IMR-90 (cell line): ENCODE measurements at regions not wholly inside any gene's neighbourhood (a gene's known extent, or its start where the extent isn't known, plus 50 kb on each side); places are given as distances from the start of the nearest gene placed in this dataset.

Experiments used
- ATAC-seq: fragments of 200-7000 bp; cut with Tn5 transposase; 2 replicates; pipeline ENCODE4 v1.9.1; 2020; ENCODE audit warnings: low read depth, mild to moderate bottlenecking, moderate library complexity
- BruUV-seq: library from RNA; stranded (reverse); fragments of 400-500 nt; replicated peaks from 2 replicates; lab custom pipeline; 2021; lab: Mats Ljungman, UMichigan
- CTCF ChIA-PET: fragments of 300-600 bp; formaldehyde crosslinking; extraction: SDS; loops from one replicate; lab custom pipeline; 2021; ENCODE audit warnings: antibody characterized with exemption; lab: Yijun Ruan, JAX
- POLR2A ChIA-PET: fragments of 300-600 bp; sonication (Branson Sonifier 250); formaldehyde crosslinking; loops from one replicate; lab custom pipeline; 2022; ENCODE audit warnings: antibody characterized with exemption; ENCODE audit not compliant: unreplicated experiment; lab: Charles Lee
- DNase-seq: peaks from one replicate; pipeline ENCODE4 v3.0.0; 2013
- H2AFZ ChIP-seq: replicated peaks from 2 replicates; pipeline ENCODE3; 2013; ENCODE audit warnings: low read length, mild to moderate bottlenecking; ENCODE audit not compliant: poor library complexity
- H2AK5ac ChIP-seq: 2 replicates; pipeline ENCODE4 v1.6.1; 2013; ENCODE audit warnings: low read depth, low read length, inconsistent platforms
- H2AK9ac ChIP-seq: replicated peaks from 2 replicates; pipeline ENCODE3; 2013; ENCODE audit warnings: mild to moderate bottlenecking, low read depth, low read length, moderate library complexity; ENCODE audit not compliant: poor library complexity
- H2BK120ac ChIP-seq: 2 replicates; pipeline ENCODE4 v1.6.1; 2013; ENCODE audit warnings: low read depth, low read length, inconsistent platforms
- H2BK15ac ChIP-seq: 3 replicates; pipeline ENCODE4 v1.6.1; 2013; ENCODE audit warnings: low read depth, low read length, inconsistent platforms
- H2BK20ac ChIP-seq: 2 replicates; pipeline ENCODE4 v1.6.1; 2013; ENCODE audit warnings: low read depth, mild to moderate bottlenecking, inconsistent platforms, low read length, moderate library complexity
- H2BK5ac ChIP-seq: 2 replicates; pipeline ENCODE4 v1.6.1; 2013; ENCODE audit warnings: mild to moderate bottlenecking, low read depth, low read length, inconsistent platforms; ENCODE audit not compliant: poor library complexity, severe bottlenecking
- H3K14ac ChIP-seq: replicated peaks from 2 replicates; pipeline ENCODE4 v1.6.1; 2013; ENCODE audit warnings: low read depth, low read length, inconsistent platforms
- H3K18ac ChIP-seq: 2 replicates; pipeline ENCODE4 v1.6.1; 2013; ENCODE audit warnings: low read depth, low read length, control low read depth
- H3K23ac ChIP-seq: 2 replicates; pipeline ENCODE4 v1.6.1; 2013; ENCODE audit warnings: low read depth, low read length, inconsistent platforms
- H3K27ac ChIP-seq: 2 replicates; pipeline ENCODE4 v1.5.1; 2013; ENCODE audit warnings: mild to moderate bottlenecking, control low read depth, low read length; ENCODE audit not compliant: insufficient read depth
- H3K27me3 ChIP-seq: 2 replicates; pipeline ENCODE4 v1.6.1; 2013; ENCODE audit warnings: low read length; ENCODE audit not compliant: control insufficient read depth, insufficient read depth
- H3K36me3 ChIP-seq: 2 replicates; pipeline ENCODE4 v1.6.1; 2013; ENCODE audit warnings: low read length, mixed read lengths; ENCODE audit not compliant: control insufficient read depth, insufficient read depth
- H3K4ac ChIP-seq: 2 replicates; pipeline ENCODE4 v1.6.1; 2013; ENCODE audit warnings: low read depth, low read length, inconsistent platforms
- H3K4me1 ChIP-seq: 2 replicates; pipeline ENCODE4 v1.6.1; 2013; ENCODE audit warnings: low read length, mixed read lengths; ENCODE audit not compliant: control insufficient read depth, insufficient read depth
- H3K4me2 ChIP-seq: 2 replicates; pipeline ENCODE4 v1.6.1; 2013; ENCODE audit warnings: low read depth, mild to moderate bottlenecking, control low read depth, low read length, moderate library complexity
- H3K4me3 ChIP-seq: 2 replicates; pipeline ENCODE4 v1.5.1; 2013; ENCODE audit warnings: low read depth, mild to moderate bottlenecking, control low read depth, low read length, moderate library complexity; ENCODE audit not compliant: insufficient read depth
- H3K56ac ChIP-seq: 2 replicates; pipeline ENCODE4 v1.6.1; 2013; ENCODE audit warnings: low read length, inconsistent platforms; ENCODE audit not compliant: insufficient read depth; ENCODE audit errors: extremely low read depth
- H3K79me1 ChIP-seq, 2 experiments: 2 replicates each; pipeline ENCODE4 v1.6.1; 2013; ENCODE audit warnings: low read length in 2 of 2, inconsistent platforms in 1 of 2, low read depth in 1 of 2
- H3K9ac ChIP-seq: 2 replicates; pipeline ENCODE4 v1.6.1; 2013; ENCODE audit warnings: low read depth, low read length, control low read depth
- H3K9me1 ChIP-seq: 2 replicates; pipeline ENCODE4 v1.6.1; 2013; ENCODE audit warnings: low read length, inconsistent platforms; ENCODE audit not compliant: insufficient read depth
- H3K9me3 ChIP-seq: 2 replicates; pipeline ENCODE4 v1.6.1; 2013; ENCODE audit warnings: low read length; ENCODE audit not compliant: control insufficient read depth, insufficient read depth
- H4K20me1 ChIP-seq: 2 replicates; pipeline ENCODE4 v1.6.1; 2013; ENCODE audit warnings: low read length, inconsistent platforms; ENCODE audit not compliant: insufficient read depth
- H4K5ac ChIP-seq: 2 replicates; pipeline ENCODE4 v1.6.1; 2013; ENCODE audit warnings: mild to moderate bottlenecking, low read depth, low read length, control low read depth
- H4K8ac ChIP-seq, 2 experiments: 2 replicates each; pipeline ENCODE4 v1.6.1; 2013; ENCODE audit warnings: low read depth in 2 of 2, low read length in 2 of 2, control low read depth in 1 of 2, inconsistent platforms in 1 of 2
- H4K91ac ChIP-seq: 2 replicates; pipeline ENCODE4 v1.6.1; 2013; ENCODE audit warnings: low read depth, low read length, inconsistent platforms; ENCODE audit not compliant: insufficient read depth
- CEBPB ChIP-seq: IDR thresholded peaks from 2 replicates; pipeline ENCODE4 v1.6.1; 2012; ENCODE audit warnings: low read depth, low read length, improper control_type of control experiment
- CHD1 ChIP-seq: IDR thresholded peaks from 2 replicates; pipeline ENCODE4 v1.6.1; 2012; ENCODE audit warnings: low read depth, low read length, improper control_type of control experiment
- MAFK ChIP-seq: IDR thresholded peaks from 2 replicates; pipeline ENCODE4 v1.6.1; 2012; ENCODE audit warnings: low read depth, low read length, improper control_type of control experiment
- POLR2A ChIP-seq: IDR thresholded peaks from 2 replicates; pipeline ENCODE4 v1.6.1; 2012; ENCODE audit warnings: mild to moderate bottlenecking, low read depth, low read length
- RFX5 ChIP-seq: IDR thresholded peaks from 2 replicates; pipeline ENCODE4 v1.8.0; 2012; ENCODE audit warnings: low read depth, mild to moderate bottlenecking, low read length, moderate library complexity
- SMC3 ChIP-seq: fragments of 150-350 bp; IDR thresholded peaks from 2 replicates; pipeline ENCODE4 v1.6.1; 2016; ENCODE audit warnings: low read depth, mild to moderate bottlenecking, antibody characterized with exemption, low read length, moderate library complexity
- WGBS, 2 experiments: methylation state at CpG; one replicate each; pipeline versions ENCODE4 v1.1.5 to v1.1.7; 2013; ENCODE audit warnings: missing lambda C conversion rate in 2 of 2; ENCODE audit not compliant: insufficient read length in 1 of 2; ENCODE audit errors: extremely low coverage in 2 of 2; 5-methylcytosine and 5-hydroxymethylcytosine counted together
- dilution Hi-C: fragments of 300-500 bp; cut with HindIII; formaldehyde crosslinking; loops from one replicate; pipeline ENCODE4 v1.14.3; 2018; ENCODE audit warnings: low sequenced_read_pairs; ENCODE audit not compliant: unreplicated experiment
- in situ Hi-C: fragments of 300-500 bp; cut with MboI; formaldehyde crosslinking; loops from 3 replicates; pipeline ENCODE4 v1.14.3; 2019; ENCODE audit warnings: low sequenced_read_pairs, inconsistent platforms, mixed read lengths
- intact Hi-C: fragments of 100-400 bp; cut with micrococcal nuclease; formaldehyde crosslinking; loops from 2 replicates; pipeline ENCODE4 v1.10.0; 2022
- TF ChIP-seq, protein P1 (sequence below): fragments of 150-350 bp; IDR thresholded peaks from 2 replicates; pipeline ENCODE4 v1.6.1; 2016; ENCODE audit warnings: low read depth, mild to moderate bottlenecking, low read length, moderate library complexity, borderline replicate concordance

DNA sequence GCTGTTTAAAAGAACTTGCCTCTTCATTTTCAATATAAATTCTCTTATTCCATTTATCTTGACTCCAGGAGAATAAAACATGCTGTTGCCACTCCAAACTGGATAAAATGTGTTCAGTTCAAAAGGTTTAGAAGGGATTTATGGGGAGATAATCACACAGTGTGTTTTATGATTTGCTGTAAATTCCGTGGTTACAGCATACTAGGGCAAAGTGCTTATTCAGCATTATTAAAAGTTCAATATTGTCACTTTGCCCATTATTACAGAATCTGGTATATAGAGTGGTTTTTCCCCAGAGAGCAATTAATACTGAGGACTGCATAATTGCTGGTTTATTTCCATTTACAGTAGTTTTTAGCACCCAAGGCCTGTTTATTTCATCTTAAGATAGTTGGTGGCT is 780.9 kb upstream of the RAG2 start:
- no peak overlapping the region for H3K4me3 ChIP-seq
- no peak overlapping the region for H2AFZ ChIP-seq
- no CpG with 5 or more reads among the region's 1 CpG for WGBS, 2 experiments
- H3K9me1 ChIP-seq: no peaks in the 10 kb centered on the region
- no peak overlapping the region for H3K23ac ChIP-seq
- no peak overlapping the region for H3K9ac ChIP-seq
- H4K20me1 ChIP-seq: no peaks in the 10 kb centered on the region
- BruUV-seq: no TSS peak
- no peak overlapping the region for H2AK9ac ChIP-seq
- DNase-seq (no peak), ATAC-seq (no peak)
- no peaks in the 10 kb centered on the region for H3K36me3 ChIP-seq
- ChIA-PET POLR2A (no interaction called here), CTCF (no interaction called here)
- H3K18ac ChIP-seq: no peak overlapping the region
- H3K9me3 ChIP-seq: 0 out of 2 replicates have a peak, but pooled peaks cover 2% of the 10 kb centered on the region
- H3K27ac ChIP-seq: no peak overlapping the region
- dilution Hi-C loops: no loop called here
- no peak overlapping the region for H3K4ac ChIP-seq
- no peak overlapping the region for H2BK20ac ChIP-seq
- no peak overlapping the region for H4K8ac ChIP-seq
- H3K79me1 ChIP-seq: no peaks in the 10 kb centered on the region
- H4K5ac ChIP-seq: no peak overlapping the region
- H2BK120ac ChIP-seq: no peak overlapping the region
- H4K91ac ChIP-seq: no peak overlapping the region
- intact Hi-C loops: no loop called here
- H3K4me1 ChIP-seq: no peaks in the 10 kb centered on the region
- H2BK5ac ChIP-seq: no peak overlapping the region
- H3K56ac ChIP-seq: no peak overlapping the region
- H3K27me3 ChIP-seq: no peaks in the 10 kb centered on the region
- H3K4me2 ChIP-seq: no peak overlapping the region
- no peak overlapping the region for H2AK5ac ChIP-seq
- TF ChIP-seq, protein P1, sequence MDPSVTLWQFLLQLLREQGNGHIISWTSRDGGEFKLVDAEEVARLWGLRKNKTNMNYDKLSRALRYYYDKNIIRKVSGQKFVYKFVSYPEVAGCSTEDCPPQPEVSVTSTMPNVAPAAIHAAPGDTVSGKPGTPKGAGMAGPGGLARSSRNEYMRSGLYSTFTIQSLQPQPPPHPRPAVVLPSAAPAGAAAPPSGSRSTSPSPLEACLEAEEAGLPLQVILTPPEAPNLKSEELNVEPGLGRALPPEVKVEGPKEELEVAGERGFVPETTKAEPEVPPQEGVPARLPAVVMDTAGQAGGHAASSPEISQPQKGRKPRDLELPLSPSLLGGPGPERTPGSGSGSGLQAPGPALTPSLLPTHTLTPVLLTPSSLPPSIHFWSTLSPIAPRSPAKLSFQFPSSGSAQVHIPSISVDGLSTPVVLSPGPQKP: no peak
- TF ChIP-seq MAFK: peak; percentile 95
- no peak for TF ChIP-seq RFX5
- no peak for TF ChIP-seq CEBPB
- no peak for TF ChIP-seq SMC3
- TF ChIP-seq CHD1: no peak
- TF ChIP-seq POLR2A: no peak
- no peak overlapping the region for H3K14ac ChIP-seq
- H2BK15ac ChIP-seq: no peak overlapping the region
- in situ Hi-C loops: no loop called here
